NCI-H82 treated with DMSO at 0.1 percent for 48 hours (cell line): ENCODE measurements at regions not wholly inside any gene's neighbourhood (a gene's known extent, or its start where the extent isn't known, plus 50 kb on each side); places are given as distances from the start of the nearest gene placed in this dataset.

Source experiments
- DNase-seq: peaks from one replicate; lab custom pipeline; 2025; ENCODE audit not compliant: unreplicated experiment; lab: John Stamatoyannopoulos, UW

- no peak for DNase-seq
These were observed 521.9 kb downstream of the CCDC85A start for GRCh38 chr2:56705713-56706112.

GRCh38 chr2:56707218-56707617 lies 523.4 kb downstream of the CCDC85A start:
- DNase-seq, result no peak

- DNase-seq, result no peak
These were observed 523.9 kb downstream of the CCDC85A start for GRCh38 chr2:56707650-56708049.

GRCh38 chr2:56709181-56709580 lies 525.4 kb downstream of the CCDC85A start:
- DNase-seq, result no peak

- no peak for DNase-seq
These were observed 529.4 kb downstream of the CCDC85A start for GRCh38 chr2:56713161-56713676.

GRCh38 chr2:56713978-56714377 lies 530.2 kb downstream of the CCDC85A start:
- DNase-seq, result no peak

- no peak for DNase-seq
These were observed 530.6 kb downstream of the CCDC85A start for GRCh38 chr2:56714400-56714799.

- no peak for DNase-seq
These were observed 531.9 kb downstream of the CCDC85A start for GRCh38 chr2:56715683-56716082.

- no peak for DNase-seq
These were observed 534.6 kb downstream of the CCDC85A start for GRCh38 chr2:56718413-56718812.

- DNase-seq, result no peak
These were observed 545.4 kb downstream of the CCDC85A start for GRCh38 chr2:56729212-56729611.

- DNase-seq, result no peak
These were observed 549.2 kb downstream of the CCDC85A start for GRCh38 chr2:56732946-56733345.

GRCh38 chr2:56739413-56739812 lies 555.6 kb downstream of the CCDC85A start:
- no peak for DNase-seq

GRCh38 chr2:56741601-56742102 lies 557.9 kb downstream of the CCDC85A start:
- no peak for DNase-seq

GRCh38 chr2:56743807-56744206 lies 560.0 kb downstream of the CCDC85A start:
- no peak for DNase-seq

GRCh38 chr2:56749152-56749752 lies 565.5 kb downstream of the CCDC85A start:
- DNase-seq, result no peak

GRCh38 chr2:56753182-56753581 lies 569.4 kb downstream of the CCDC85A start:
- DNase-seq, result no peak

- no peak for DNase-seq
These were observed 570.4 kb downstream of the CCDC85A start for GRCh38 chr2:56754066-56754615.

GRCh38 chr2:56754627-56755026 lies 570.8 kb downstream of the CCDC85A start:
- DNase-seq, result no peak

GRCh38 chr2:56757884-56758545 lies 574.2 kb downstream of the CCDC85A start:
- no peak for DNase-seq

GRCh38 chr2:56763683-56764082 lies 579.9 kb downstream of the CCDC85A start:
- no peak for DNase-seq

GRCh38 chr2:56768973-56769372 lies 585.2 kb downstream of the CCDC85A start:
- no peak for DNase-seq

- DNase-seq, result no peak
These were observed 586.7 kb downstream of the CCDC85A start for GRCh38 chr2:56770490-56770889.
